NCI-H1694 treated with DMSO at 0.1 percent for 48 hours (cell line): ENCODE measurements at regions not wholly inside any gene's neighbourhood (a gene's known extent, or its start where the extent isn't known, plus 50 kb on each side); places are given as distances from the start of the nearest gene placed in this dataset.

Source experiments
- DNase-seq: peaks from one replicate; lab custom pipeline; 2025; lab: John Stamatoyannopoulos, UW

DNA sequence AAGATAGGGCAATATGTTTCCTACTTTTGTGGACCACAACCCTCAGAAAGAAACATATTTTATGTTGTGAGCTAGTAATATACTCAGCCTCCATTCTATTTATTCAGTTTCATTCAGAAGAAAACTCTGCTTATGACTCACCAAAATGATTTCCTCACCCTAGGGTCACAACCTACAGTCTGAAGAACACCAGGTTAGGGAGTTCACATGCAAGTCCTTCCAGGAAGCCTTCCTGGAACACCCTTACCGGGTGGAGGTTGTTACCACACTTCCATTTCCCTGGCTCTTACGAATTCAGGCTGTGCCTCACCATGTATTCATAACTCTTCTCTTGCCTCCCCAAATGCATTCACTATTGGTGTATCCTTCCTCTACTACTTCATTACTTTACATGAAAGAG, 228.0 kb upstream of the ADAMTS9 start:
- DNase-seq: no peak

DNA sequence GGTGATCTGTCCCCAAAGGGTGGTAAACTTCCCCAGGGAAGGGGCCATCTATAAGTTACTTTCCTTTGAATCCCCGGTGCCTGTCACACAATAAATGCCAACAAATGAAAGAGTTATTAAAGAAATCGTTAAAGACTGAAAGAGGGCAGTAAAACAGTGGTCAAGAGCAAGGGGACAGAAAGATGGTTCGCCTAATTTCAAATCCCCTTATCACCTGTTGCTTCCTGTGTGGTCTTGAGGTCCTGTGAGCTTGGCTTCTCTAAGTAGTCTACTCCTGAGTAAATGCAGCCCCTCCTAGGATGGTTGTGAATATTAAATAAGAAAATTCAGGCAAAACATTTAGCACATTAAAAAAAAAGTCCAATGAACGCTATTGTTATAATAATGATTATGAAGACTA, 225.7 kb upstream of the ADAMTS9 start:
- DNase-seq: no peak

DNA sequence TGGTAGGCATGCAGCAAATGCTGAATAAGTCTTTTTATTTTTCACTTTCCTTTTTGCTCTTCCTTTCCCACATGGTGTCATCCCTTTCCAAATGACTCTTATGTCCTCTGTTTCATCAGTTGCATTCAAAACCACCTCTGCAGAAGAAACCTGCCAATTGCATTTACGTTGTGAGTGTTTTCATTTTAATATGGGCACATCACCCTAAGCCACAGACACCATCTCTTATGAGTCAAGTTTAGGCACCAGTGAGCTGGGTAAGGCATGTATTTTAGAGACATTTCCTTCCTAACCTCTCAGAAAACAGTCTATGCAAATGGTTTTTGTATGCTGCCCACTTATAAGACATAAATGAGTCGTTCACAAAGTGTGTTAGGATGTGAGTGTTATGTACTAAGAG, 223.3 kb upstream of the ADAMTS9 start:
- DNase-seq: no peak

DNA sequence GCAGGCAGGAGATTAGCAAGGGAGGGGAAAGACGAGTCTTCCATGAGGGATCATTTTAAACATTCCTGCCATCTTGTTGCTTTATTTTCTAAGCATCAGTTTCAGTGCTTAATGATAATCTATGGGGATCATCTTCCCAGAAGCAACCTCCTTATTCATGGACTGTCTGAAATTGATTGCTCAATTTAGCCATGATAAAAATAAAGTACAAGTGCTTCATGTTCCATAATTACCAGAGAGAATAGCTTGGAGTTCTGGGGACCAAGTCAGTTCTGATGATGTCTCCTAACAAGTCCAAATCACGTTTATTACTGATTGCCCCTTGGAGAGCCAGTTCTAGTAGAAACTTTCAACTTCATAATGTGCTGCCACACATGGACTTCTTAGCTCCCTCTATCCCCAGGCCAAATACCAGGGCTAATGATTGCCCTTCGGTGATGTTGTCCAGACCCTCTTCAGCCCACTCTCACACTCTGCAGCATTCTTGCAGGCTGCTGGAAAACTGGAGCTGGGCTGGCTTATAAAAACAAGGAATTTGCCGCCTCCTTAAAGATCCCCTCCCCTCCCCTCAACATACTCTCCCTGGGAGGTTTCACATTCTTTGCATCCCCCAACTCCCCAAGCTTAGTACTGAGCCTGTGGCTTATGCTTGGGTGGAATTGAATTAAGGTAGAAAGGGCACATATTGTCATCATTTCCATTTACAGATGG, 222.1 kb upstream of the ADAMTS9 start:
- no peak for DNase-seq

DNA sequence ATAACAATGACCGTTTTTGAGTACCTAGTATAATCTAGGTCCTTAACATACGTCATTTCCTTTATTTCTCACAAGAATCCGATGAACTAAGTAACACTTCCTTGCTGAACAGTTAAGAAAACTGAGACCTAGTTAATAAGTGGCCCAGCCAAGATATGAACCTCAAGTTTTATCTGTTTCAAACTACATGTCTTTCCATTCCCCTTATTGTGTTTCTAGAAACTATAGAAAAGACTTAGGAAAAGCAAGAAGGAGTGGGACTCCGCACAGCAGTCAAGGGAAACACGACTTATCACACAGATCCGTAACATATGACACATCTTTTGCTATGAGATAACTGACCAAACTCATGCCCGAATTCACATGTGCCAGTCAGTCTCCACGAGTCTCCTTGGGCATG, 221.2 kb upstream of the ADAMTS9 start:
- DNase-seq: no peak

DNA sequence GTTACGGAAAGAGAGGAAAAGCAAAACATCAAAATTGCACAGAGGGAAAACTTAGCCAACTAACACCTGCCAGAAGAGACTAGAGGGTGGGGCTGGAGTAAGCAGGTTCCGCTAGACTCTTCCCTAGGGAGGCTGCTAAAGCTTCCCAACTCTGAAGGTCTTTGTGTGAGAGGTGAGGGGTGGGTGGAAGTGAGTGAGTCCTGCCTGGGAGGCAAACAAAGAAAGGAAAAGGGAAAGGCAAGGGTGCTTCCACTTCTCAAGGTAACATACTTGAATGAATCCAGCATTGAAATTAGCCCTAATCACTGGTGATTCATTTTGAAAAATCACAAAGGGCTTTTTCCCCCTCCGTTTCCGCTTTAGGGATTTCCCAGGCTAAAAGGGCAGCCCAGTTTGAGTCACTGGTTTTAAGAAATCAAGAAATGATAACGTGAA, 220.5 kb upstream of the ADAMTS9 start:
- DNase-seq: no peak

DNA sequence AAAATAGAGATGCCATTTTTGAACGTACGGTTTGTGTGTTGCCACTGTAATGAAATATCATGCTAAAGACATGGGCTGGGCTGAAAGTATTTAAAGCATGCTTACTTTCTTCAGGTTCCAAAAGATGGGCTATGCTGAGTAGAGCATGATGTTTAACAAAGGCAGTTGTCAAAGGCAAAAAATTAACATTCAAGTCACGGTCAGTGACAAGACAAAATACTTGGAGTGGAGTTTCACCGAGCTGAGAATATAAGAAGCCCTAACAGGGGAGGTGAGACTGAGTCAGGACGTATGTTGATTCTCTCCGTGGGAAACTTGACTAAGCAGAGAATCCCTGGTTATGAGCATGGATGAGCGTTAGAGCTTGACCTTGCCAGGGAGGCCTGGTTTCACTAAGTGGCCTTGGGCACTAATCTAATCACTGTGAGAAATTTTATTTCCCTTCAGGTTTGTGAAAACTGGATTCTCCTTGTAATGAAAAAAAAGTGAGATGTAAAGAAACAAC, 218.2 kb upstream of the ADAMTS9 start:
- no peak for DNase-seq

DNA sequence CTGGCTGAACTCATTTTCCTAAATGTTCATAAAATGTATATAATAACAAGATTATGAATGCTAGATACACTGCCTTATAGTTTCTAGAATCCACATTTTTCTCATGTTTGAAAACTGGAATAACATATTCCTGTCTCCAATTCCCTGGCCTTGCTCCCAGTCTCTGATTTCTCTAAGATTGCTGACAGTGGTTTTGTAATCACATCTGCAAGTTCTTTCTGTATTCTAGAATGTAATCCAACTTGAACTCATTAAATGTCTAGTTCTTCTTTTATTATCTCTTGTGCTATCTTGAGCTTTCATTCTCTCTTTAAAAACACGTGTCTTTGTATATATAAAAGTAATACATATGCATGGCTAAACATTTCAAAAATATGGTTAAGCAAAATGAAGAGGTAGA, 215.2 kb upstream of the ADAMTS9 start:
- no peak for DNase-seq

DNA sequence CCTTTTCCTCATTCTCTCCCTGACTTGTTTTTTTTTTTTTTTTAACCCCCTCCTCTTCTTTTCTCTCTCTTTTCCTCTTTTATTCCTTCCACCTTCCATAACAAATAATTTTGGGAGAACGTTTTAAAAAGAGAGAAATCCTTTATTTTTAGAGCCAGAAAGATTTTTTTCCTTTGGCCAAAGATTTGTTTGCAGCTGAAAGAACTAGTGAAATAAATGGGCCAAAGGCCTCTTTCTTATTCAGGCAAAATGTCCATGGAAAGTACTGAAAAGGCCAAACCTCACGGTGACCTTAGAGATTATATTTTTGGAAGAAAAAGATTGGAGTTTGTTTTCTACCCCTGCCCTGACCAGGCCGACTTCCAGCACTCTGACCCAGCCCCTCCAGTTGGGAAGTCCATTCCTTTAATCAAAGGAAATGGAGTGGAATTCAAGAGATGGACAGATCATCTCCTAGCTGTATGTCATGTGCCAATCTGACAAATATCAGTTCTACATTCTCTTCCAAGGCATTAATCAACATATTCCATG, 214.3 kb upstream of the ADAMTS9 start:
- no peak for DNase-seq

DNA sequence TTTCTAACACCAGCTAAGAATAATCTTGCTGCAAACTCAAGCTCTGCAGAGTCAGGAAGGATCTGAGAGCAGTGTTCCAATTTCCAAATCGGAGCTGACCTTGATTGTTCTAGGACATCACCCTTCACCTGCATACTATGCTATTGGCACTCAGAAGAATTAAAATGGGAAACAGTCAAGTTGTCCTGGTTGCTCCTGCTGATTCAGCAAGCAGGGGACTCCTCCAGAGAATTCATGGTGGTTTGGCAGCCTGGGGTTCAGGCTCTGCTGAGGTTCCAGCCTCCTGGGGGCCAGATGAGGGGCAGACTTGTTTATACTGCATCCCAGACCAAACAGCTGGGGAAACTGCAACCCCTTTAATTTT, 213.7 kb upstream of the ADAMTS9 start:
- DNase-seq: no peak

DNA sequence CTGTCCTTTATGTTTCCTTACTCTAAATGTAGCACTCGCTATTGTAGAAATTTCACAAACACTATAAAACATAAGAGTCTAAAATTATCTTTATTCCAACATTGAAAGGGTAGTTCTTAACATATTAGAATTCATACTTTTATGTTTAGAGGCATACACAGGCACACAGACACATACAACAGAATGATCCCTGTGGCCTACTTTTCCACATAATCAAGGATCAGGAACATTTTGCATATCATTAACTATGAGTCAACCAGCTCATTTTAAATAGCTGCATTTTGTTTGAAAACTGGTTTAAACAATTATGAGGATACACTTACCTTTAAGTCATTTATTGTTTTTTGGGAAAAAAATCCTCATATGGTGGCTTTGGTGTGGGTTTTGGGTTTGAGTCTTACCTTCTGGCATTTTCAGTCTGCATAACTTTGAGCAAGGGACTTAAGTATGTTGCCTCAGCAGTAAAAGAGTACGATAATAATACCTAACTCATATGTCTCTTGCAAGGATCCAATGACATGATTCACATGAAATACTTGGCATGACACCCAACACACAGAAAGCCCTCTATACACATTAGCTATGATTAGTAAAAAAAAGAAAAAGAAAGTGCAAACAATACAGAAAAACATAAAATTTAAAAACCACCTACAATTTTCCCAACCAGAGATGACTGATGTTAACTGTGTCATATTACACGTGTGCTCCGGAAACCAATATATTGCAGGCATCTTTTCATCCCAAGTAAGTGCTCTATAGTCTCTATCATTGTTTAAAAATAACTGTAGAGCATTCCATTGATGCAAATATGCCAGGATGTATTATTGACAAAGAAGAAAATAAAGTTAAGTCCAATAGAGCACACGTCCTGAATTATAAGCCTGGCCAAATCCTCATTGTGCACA, 213.1 kb upstream of the ADAMTS9 start:
- no peak for DNase-seq

DNA sequence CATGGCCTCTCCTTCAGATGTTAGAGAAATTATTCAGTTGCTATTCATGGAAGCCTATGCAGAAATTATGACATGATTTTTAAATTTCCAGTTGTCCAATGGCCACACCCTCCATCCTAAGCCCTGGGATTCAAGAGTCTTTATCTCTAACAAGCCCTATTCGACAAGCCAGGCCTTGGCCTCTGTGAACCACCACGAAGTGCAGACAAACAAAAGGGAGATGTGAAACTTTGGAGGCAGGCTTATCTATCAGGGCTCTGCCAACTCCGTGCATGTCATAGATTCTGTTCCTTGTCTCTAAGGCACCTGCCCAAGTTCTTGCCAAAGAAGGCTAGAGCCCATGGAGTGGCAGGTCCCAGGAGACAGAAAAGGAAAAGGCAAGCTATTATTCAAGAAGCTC, 212.4 kb upstream of the ADAMTS9 start:
- no peak for DNase-seq

DNA sequence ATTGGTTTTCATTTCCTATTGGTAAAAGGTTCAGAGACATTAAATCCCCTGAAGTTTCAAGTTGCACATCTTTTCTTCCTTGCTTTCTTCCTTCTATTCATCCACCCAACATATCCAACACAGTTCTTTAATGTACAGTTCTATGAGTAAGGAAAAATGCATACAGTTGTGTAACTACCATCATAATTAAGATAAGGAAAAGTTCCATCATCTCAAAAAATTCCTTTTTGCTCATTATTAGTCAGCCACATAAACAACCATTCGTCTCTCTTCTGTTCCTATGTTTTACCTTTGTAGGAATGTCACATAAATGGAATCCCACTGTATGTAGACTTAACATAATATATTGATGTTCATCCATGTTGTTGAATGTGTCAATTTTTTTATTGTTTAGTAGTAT, 211.1 kb upstream of the ADAMTS9 start:
- DNase-seq: no peak

DNA sequence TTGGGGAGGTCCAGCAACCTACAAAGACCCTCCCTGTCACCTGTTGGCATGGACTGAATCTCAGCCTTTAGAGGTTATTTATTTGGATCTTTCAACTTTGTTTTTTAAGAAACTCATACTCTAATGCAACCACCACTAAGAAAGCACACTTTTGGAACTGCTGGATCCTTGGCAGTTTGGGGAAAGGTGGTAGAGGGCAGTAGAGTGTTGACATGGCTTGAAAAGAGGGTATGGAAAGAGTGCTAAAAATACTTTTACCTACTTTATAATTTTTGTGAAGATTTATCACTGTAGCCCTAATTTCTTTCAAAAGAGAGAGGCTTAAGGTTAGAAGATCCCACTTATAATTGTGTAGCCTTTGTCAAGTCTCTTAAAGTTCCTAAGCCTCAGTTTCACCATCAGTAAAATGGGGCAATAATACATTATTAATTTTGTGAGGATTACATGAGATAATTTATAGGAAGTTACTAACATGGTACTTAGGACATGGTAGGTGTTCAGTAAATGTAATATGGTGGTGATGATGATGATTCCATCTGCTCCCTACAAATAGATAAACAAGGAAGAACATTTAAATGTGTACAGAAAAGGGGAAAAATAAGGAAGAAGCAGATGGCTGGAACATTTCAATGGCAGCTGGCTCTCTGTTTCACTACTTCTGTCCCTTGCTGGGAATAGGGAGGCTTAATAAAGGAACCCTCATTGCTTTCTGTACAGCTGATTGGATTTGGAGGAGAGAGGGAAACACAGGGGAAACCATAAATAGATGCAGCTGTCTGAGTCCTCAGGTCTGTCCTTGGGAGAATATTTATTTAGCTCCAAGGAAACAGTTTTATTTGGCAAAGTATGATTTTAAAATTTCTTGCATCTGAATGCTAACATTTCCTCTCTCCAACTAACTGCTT, 208.4 kb upstream of the ADAMTS9 start:
- peak; percentile 2 for DNase-seq

DNA sequence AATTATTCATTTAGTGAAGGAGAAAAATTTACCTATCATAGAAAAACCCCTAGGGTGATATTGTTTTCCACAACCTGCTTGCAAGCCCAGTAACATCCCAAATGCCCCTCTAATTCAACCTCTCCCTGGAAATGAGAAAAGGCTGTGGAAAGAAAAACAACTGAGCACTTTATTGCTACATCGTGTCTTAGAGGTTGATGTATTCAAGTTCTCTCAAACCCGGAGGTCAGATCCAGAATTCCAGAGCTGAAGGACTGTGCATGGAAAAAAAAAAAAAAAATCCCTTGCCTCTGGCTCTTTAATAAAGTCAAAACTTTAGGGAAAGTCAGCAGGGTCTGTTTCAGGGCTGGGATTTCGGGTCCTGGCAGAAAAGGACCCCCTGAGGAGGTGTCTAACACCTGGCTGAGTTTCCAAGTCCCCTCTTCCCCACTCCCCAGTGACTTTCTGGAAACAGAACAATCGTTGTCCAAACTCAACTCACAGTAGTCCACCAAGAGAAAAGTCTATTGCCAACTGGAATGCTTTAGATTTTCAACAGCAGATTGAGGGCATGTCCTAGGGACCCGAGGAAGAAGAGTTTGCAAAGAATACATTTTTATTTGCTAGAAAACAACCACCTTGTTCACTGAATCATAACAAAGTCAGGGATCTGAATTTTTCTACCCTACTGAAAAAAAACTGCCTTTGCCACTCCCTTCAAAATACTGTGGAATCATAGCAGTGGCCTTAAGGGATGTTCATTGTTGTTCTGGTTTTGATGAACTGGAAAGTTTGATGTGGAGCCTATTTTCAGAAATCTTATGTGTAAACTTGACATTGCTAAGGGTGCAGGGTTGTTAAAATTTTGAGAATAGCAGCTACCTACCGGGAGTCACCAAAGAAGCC, 207.5 kb upstream of the ADAMTS9 start:
- no peak for DNase-seq

DNA sequence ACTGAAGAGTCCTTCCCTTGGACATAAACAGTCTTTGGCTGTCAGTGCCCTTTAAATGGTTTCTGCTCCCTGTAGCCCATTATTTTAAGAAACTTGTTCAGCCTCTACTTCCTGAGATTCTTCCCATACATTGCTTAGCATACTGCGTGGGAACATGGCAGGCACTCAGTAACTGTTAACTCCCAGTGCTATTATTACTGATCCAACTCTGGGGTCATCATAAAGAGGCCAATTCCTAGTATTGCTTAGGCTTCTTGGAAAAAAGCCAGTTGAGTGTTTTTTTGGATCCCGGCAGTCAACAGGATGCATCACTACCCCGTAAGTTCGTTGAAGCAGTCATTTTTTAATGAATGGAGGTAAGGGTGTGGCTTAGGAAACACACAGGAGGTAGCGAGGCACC, 206.2 kb upstream of the ADAMTS9 start:
- DNase-seq: no peak

DNA sequence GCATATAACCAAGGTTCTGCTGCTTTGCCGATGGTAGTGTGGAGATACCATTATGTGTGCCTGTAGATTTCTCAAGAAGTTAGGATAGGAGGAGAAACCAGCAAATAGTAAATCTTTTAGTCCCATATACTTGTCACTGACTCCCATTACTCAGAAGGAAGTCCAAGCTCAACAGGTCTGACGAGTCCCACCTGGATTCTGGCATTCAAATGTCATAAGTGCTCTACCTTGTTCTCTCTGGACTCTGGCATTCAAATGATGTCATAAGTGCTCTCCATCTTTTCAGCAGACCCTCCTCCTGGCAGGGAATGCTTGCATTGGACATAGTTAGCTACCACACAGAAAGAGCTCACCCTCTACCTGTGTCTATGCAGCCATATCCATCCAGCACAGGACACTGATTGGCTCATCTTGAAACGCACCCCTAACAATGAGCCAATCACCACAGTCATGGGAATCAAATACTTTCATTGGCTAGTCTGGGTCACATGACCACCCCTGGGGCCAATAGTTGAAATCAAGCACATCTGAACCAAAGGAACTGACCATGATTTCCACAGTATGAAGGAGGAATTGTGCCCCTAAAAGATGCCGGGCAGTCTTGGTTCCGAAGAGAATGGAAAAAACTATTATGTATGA, 205.0 kb upstream of the ADAMTS9 start:
- DNase-seq: no peak

DNA sequence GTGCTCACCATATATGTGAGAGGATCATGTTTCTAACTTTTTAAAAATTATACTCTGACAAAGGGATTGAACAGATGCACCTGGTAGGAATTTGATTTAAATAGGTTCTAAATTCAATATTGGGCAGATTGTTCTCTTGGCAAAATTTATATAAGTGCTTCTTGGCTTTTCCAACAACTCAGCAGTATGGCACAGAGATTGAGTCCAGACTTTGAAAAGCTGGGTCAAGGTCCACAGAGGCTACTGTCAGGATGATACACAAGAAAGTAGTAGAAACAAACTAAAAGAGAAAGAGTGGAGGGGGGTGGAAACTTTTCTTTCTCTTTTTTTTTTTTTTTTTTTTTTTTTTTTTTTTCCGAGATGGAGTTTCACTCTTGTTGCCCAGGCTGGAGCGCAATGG, 203.2 kb upstream of the ADAMTS9 start:
- no peak for DNase-seq

DNA sequence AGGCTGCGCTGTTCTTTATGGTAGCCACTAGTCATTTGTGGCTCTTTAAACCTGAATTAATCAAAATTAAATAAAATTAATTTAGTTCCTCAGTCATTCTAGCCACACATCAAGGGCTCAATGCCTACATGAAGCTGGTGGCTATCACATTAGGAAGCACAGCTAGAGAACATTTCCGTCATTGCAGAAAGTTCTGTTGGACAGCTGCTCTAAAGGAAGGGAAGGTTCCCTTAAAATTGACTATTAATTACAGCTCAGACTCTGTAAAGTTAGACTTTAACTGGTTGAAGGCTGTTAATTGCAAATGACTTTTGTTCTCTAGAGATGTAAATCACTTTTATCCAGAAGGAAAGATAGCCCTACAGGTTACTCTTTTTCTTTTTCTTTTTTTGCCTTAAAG, 202.7 kb upstream of the ADAMTS9 start:
- DNase-seq: no peak

DNA sequence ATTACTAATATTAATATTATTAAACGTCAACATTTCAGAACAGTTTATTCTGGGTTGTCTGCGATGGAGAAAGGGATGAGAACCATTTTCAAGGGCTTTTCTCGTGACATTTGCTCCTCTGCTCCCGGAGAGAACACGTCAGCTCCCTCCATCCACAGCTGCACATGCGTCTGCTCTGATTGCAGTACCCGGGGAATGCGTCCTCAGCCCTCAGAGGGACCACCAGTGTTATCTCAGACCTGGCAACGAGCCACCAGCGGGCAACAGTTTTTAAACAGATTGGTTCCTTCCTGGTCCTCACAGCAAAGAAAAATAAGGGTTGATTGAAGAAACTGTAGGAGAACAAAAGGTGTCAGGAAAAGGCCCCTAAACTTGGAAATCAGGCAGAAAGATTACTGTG, 202.2 kb upstream of the ADAMTS9 start:
- no peak for DNase-seq
